H1 (cell line): ENCODE measurements at regions not wholly inside any gene's neighbourhood (a gene's known extent, or its start where the extent isn't known, plus 50 kb on each side); places are given as distances from the start of the nearest gene placed in this dataset.

Experiments
- CTCF ChIA-PET: fragments of 300-600 bp; sonication (Branson Sonifier 250); formaldehyde crosslinking; loops from one replicate; lab custom pipeline; 2021; ENCODE audit not compliant: partially characterized antibody; lab: Charles Lee
- POLR2A ChIA-PET: fragments of 300-600 bp; sonication (Branson Sonifier 250); formaldehyde crosslinking; loops from one replicate; lab custom pipeline; 2021; ENCODE audit warnings: inconsistent platforms; ENCODE audit not compliant: partially characterized antibody; lab: Charles Lee
- DNase-seq, 2 experiments: peaks; one replicate each; pipeline versions ENCODE4 v3.0.0 to v3.0.0-alpha.2; 2010 to 2022; ENCODE audit warnings: low spot score in 2 of 2, low read depth in 1 of 2, mixed read lengths in 1 of 2
- FAIRE-seq: peaks from 2 replicates; lab custom pipeline; 2011; peaks lifted over from hg19 to GRCh38; lab: Jason Lieb, UNC
- H2AFZ ChIP-seq: 2 replicates; pipeline ENCODE4 v1.8.1; 2012; ENCODE audit warnings: low read length, inconsistent platforms
- H2AK5ac ChIP-seq: 2 replicates; pipeline ENCODE4 v1.6.1; 2013; ENCODE audit warnings: low read depth, low read length
- H2BK120ac ChIP-seq: replicated peaks from 2 replicates; pipeline ENCODE3; 2013; ENCODE audit warnings: low read depth, low read length, inconsistent platforms
- H2BK12ac ChIP-seq: 2 replicates; pipeline ENCODE4 v1.6.1; 2013; ENCODE audit warnings: low read depth, low read length
- H2BK15ac ChIP-seq: 2 replicates; pipeline ENCODE4 v1.6.1; 2013; ENCODE audit warnings: low read length
- H2BK20ac ChIP-seq: 2 replicates; pipeline ENCODE4 v1.6.1; 2013; ENCODE audit warnings: low read length
- H2BK5ac ChIP-seq: 2 replicates; pipeline ENCODE4 v1.6.1; 2013; ENCODE audit warnings: low read depth, low read length
- H3K14ac ChIP-seq: 2 replicates; pipeline ENCODE4 v1.6.1; 2013; ENCODE audit warnings: inconsistent platforms; ENCODE audit not compliant: insufficient read length
- H3K18ac ChIP-seq: 2 replicates; pipeline ENCODE4 v1.6.1; 2013; ENCODE audit warnings: low read length; ENCODE audit errors: extremely low read depth
- H3K23ac ChIP-seq: 2 replicates; pipeline ENCODE4 v1.6.1; 2013; ENCODE audit warnings: inconsistent platforms; ENCODE audit not compliant: insufficient read length
- H3K23me2 ChIP-seq: 2 replicates; pipeline ENCODE4 v1.6.1; 2013; ENCODE audit warnings: low read depth, low read length
- H3K27ac ChIP-seq: 2 replicates; pipeline ENCODE4 v1.6.1; 2011; ENCODE audit warnings: low read depth, low read length, inconsistent platforms
- H3K27me3 ChIP-seq, 4 experiments: replicated peaks in 1 of 4; 1 replicate in 1 of 4; 2 replicates in 3 of 4; pipeline versions ENCODE4 v1.6.1 to v1.8.1; 2011 to 2013; ENCODE audit warnings: low read length in 3 of 4, mild to moderate bottlenecking in 3 of 4, inconsistent platforms in 2 of 4, mixed read lengths in 2 of 4, moderate library complexity in 1 of 4; ENCODE audit not compliant: control insufficient read depth in 3 of 4, insufficient read depth in 3 of 4; ENCODE audit errors: extremely low read depth in 1 of 4
- H3K36me3 ChIP-seq, 4 experiments: 2 replicates each; pipeline versions ENCODE4 v1.6.1 to v1.8.1; 2011 to 2013; ENCODE audit warnings: mild to moderate bottlenecking in 4 of 4, low read length in 3 of 4, moderate library complexity in 2 of 4, control low read depth in 1 of 4, inconsistent platforms in 1 of 4; ENCODE audit not compliant: insufficient read depth in 4 of 4, control insufficient read depth in 2 of 4
- H3K4ac ChIP-seq: replicated peaks from 2 replicates; pipeline ENCODE3; 2013; ENCODE audit warnings: low read length, low read depth, mixed read lengths, inconsistent platforms; ENCODE audit not compliant: insufficient read length
- H3K4me1 ChIP-seq, 4 experiments: replicated peaks in 1 of 4; 1 replicate in 1 of 4; 2 replicates in 3 of 4; pipeline versions ENCODE4 v1.6.1 to v1.8.1; 2011 to 2013; ENCODE audit warnings: low read length in 3 of 4, inconsistent platforms in 2 of 4, mixed read lengths in 1 of 4; ENCODE audit not compliant: insufficient read depth in 4 of 4, control insufficient read depth in 3 of 4
- H3K4me2 ChIP-seq, 2 experiments: 2 replicates each; pipeline versions ENCODE4 v1.6.1 to v1.8.1; 2011 to 2013; ENCODE audit warnings: low read depth in 2 of 2, low read length in 2 of 2, control low read depth in 1 of 2, inconsistent platforms in 1 of 2, mild to moderate bottlenecking in 1 of 2; ENCODE audit not compliant: insufficient read depth in 1 of 2
- H3K4me3 ChIP-seq, 4 experiments: fragments of 200-600, 300-600 bp in 1 of 4; sonication (generic), shearing (Covaris generic), sonication (Bioruptor Twin) in 1 of 4; 2 replicates each; pipeline versions ENCODE4 v1.5.1 to v1.8.1; 2011 to 2016; ENCODE audit warnings: low read length in 4 of 4, low read depth in 3 of 4, control low read depth in 2 of 4, inconsistent platforms in 2 of 4, mild to moderate bottlenecking in 2 of 4, mixed read lengths in 1 of 4, moderate library complexity in 1 of 4; ENCODE audit not compliant: insufficient read depth in 2 of 4; ENCODE audit errors: extremely low read depth in 1 of 4
- H3K56ac ChIP-seq: replicated peaks from 2 replicates; pipeline ENCODE3; 2013; ENCODE audit warnings: low read depth, mild to moderate bottlenecking, mixed read lengths, low read length, inconsistent platforms; ENCODE audit not compliant: insufficient read length
- H3K79me1 ChIP-seq: 2 replicates; pipeline ENCODE4 v1.6.1; 2013; ENCODE audit warnings: low read depth, low read length, control low read depth
- H3K79me2 ChIP-seq, 2 experiments: 2 replicates each; pipeline versions ENCODE4 v1.6.1 to v1.8.1; 2012 to 2013; ENCODE audit warnings: low read length in 2 of 2, mild to moderate bottlenecking in 2 of 2, inconsistent platforms in 1 of 2; ENCODE audit not compliant: insufficient read depth in 2 of 2, control insufficient read depth in 1 of 2
- H3K9ac ChIP-seq, 4 experiments: replicated peaks in 1 of 4; 1 replicate in 1 of 4; 2 replicates in 3 of 4; pipeline versions ENCODE4 v1.6.1 to v1.8.1; 2011 to 2013; ENCODE audit warnings: low read depth in 3 of 4, low read length in 3 of 4, control low read depth in 2 of 4, mild to moderate bottlenecking in 2 of 4, moderate library complexity in 2 of 4, inconsistent platforms in 1 of 4; ENCODE audit errors: extremely low read depth in 1 of 4
- H3K9me3 ChIP-seq, 2 experiments: 2 replicates each; pipeline versions ENCODE4 v1.6.1 to v1.8.1; 2012 to 2013; ENCODE audit warnings: mild to moderate bottlenecking in 2 of 2, moderate library complexity in 2 of 2, control low read depth in 1 of 2, inconsistent platforms in 1 of 2, low read depth in 1 of 2, low read length in 1 of 2, mixed read lengths in 1 of 2; ENCODE audit not compliant: insufficient read depth in 2 of 2
- H4K20me1 ChIP-seq, 2 experiments: replicated peaks in 1 of 2; 2 replicates each; pipeline versions ENCODE3 to v1.8.1; 2011 to 2013; ENCODE audit warnings: inconsistent platforms in 2 of 2, low read length in 2 of 2, mild to moderate bottlenecking in 1 of 2; ENCODE audit not compliant: insufficient read depth in 2 of 2, control insufficient read depth in 1 of 2
- H4K5ac ChIP-seq: 2 replicates; pipeline ENCODE4 v1.6.1; 2013; ENCODE audit warnings: low read length, low read depth, mixed read lengths, inconsistent platforms; ENCODE audit not compliant: insufficient read length
- H4K8ac ChIP-seq: 2 replicates; pipeline ENCODE4 v1.8.0; 2013; ENCODE audit warnings: mild to moderate bottlenecking, moderate library complexity, low read length, inconsistent platforms; ENCODE audit not compliant: insufficient read depth; ENCODE audit errors: extremely low read depth
- H4K91ac ChIP-seq: replicated peaks from 2 replicates; pipeline ENCODE3; 2013; ENCODE audit warnings: low read length, mixed read lengths, inconsistent platforms; ENCODE audit not compliant: insufficient read length
- ATF3 ChIP-seq: IDR thresholded peaks from 2 replicates; pipeline ENCODE4 v1.6.1; 2011; ENCODE audit warnings: low read depth, mild to moderate bottlenecking, low read length; ENCODE audit not compliant: insufficient read depth
- CBX5 ChIP-seq: fragments of 300-800, 300-1000 bp; sonication (generic); IDR thresholded peaks from 2 replicates; pipeline ENCODE4 v1.7.1; 2016; ENCODE audit warnings: antibody characterized with exemption, low read length, low read depth
- EP300 ChIP-seq, 2 experiments: IDR thresholded peaks; 1 replicate in 1 of 2; 2 replicates in 1 of 2; pipeline ENCODE4 v1.6.1; 2011 to 2012; ENCODE audit warnings: low read depth in 2 of 2, low read length in 2 of 2, mild to moderate bottlenecking in 2 of 2, borderline replicate concordance in 1 of 2, inconsistent platforms in 1 of 2, moderate library complexity in 1 of 2
- EZH2 ChIP-seq: fragments of 200-600 bp; sonication (generic); IDR thresholded peaks from 2 replicates; pipeline ENCODE4 v1.7.1; 2012; ENCODE audit warnings: low read depth, mild to moderate bottlenecking, moderate library complexity, low read length, inconsistent platforms; ENCODE audit not compliant: severe bottlenecking
- GTF2F1 ChIP-seq: IDR thresholded peaks from 2 replicates; pipeline ENCODE4 v1.6.1; 2012; ENCODE audit warnings: low read depth, low read length, improper control_type of control experiment, borderline replicate concordance
- KDM1A ChIP-seq: fragments of 200-600, 300-600 bp; sonication (generic); IDR thresholded peaks from 2 replicates; pipeline ENCODE4 v1.7.1; 2016; ENCODE audit warnings: mild to moderate bottlenecking, low read length, borderline replicate concordance
- KDM4A ChIP-seq: IDR thresholded peaks from one replicate; pipeline ENCODE4 v1.7.1; 2012; ENCODE audit warnings: low read depth, mild to moderate bottlenecking, moderate library complexity, low read length, inconsistent platforms; ENCODE audit not compliant: severe bottlenecking
- MAX ChIP-seq: IDR thresholded peaks from 2 replicates; pipeline ENCODE4 v1.6.1; 2012; ENCODE audit warnings: inconsistent platforms
- NANOG ChIP-seq: IDR thresholded peaks from 2 replicates; pipeline ENCODE4 v1.6.1; 2011; ENCODE audit warnings: low read length, low read depth, mild to moderate bottlenecking, inconsistent platforms; ENCODE audit not compliant: insufficient read depth, poor library complexity, severe bottlenecking
- POLR2AphosphoS5 ChIP-seq: IDR thresholded peaks from 2 replicates; pipeline ENCODE4 v1.6.1; 2011; ENCODE audit warnings: low read depth, low read length
- SUZ12 ChIP-seq: fragments of 200-600 bp; sonication (generic); IDR thresholded peaks from 2 replicates; pipeline ENCODE4 v1.6.1; 2012; ENCODE audit warnings: mild to moderate bottlenecking, inconsistent platforms, low read length, moderate library complexity, mixed read lengths
- YY1 ChIP-seq: IDR thresholded peaks from 2 replicates; pipeline ENCODE4 v1.6.1; 2011; ENCODE audit warnings: low read depth, mild to moderate bottlenecking, low read length
- ZNF274 ChIP-seq: IDR thresholded peaks from 2 replicates; pipeline ENCODE4 v1.7.0; 2012; ENCODE audit warnings: low read length, borderline replicate concordance; ENCODE audit errors: extremely low read depth
- WGBS, 2 experiments: shearing (Covaris generic) in 1 of 2; methylation state at CpG; one replicate each; pipeline versions ENCODE4 v1.1.6 to v1.1.7; 2013 to 2015; ENCODE audit warnings: low lambda C conversion rate in 2 of 2, mixed read lengths in 2 of 2, inconsistent platforms in 1 of 2, low coverage in 1 of 2, missing lambda C conversion rate in 1 of 2; ENCODE audit not compliant: insufficient replicate concordance in 2 of 2, insufficient coverage in 1 of 2, insufficient read length in 1 of 2; ENCODE audit errors: extremely low coverage in 1 of 2, missing lambda C conversion rate in 1 of 2; 5-methylcytosine and 5-hydroxymethylcytosine counted together

- no peak overlapping the region for H4K8ac ChIP-seq
- H3K18ac ChIP-seq = no peak overlapping the region
- H2BK20ac ChIP-seq = no peak overlapping the region
- H3K4me2 ChIP-seq = no peak overlapping the region
- H3K4me1 ChIP-seq = no peaks in the 10 kb centered on the region
- no peaks in the 10 kb centered on the region for H3K23me2 ChIP-seq
- H2BK5ac ChIP-seq = no peak overlapping the region
- WGBS, 2 experiments = 88% methylated on average over 2 of the region's 2 CpGs; no CpG with 5 or more reads in 1 of the 2 experiments
- no peak overlapping the region for H4K91ac ChIP-seq
- H3K27ac ChIP-seq = no peak overlapping the region
- no peaks in the 10 kb centered on the region for H3K79me2 ChIP-seq
- no peak overlapping the region for H4K5ac ChIP-seq
- CTCF ChIA-PET = interaction anchor here (0.6 to 4.1 kb wide), 7 partner anchors 8 to 220 kb away, joined by 3 to 17 read pairs (median 3); no protein-coding TSS in a partner anchor
- no peak for FAIRE-seq
- no peak overlapping the region for H2AK5ac ChIP-seq
- no peak overlapping the region for H2BK120ac ChIP-seq
- no peak overlapping the region for H3K9ac ChIP-seq
- no peaks in the 10 kb centered on the region for H3K79me1 ChIP-seq
- H3K9me3 ChIP-seq = no peaks in the 10 kb centered on the region
- DNase-seq = no peak
- H3K4ac ChIP-seq = no peak overlapping the region
- H2BK12ac ChIP-seq = no peak overlapping the region
- no peak overlapping the region for H3K4me3 ChIP-seq
- H3K56ac ChIP-seq = no peak overlapping the region
- no peaks in the 10 kb centered on the region for H3K36me3 ChIP-seq
- no peak overlapping the region for H2BK15ac ChIP-seq
- no peaks in the 10 kb centered on the region for H4K20me1 ChIP-seq
- H3K23ac ChIP-seq = no peak overlapping the region
- no peak overlapping the region for H3K14ac ChIP-seq
- H2AFZ ChIP-seq = no peak overlapping the region
- no peaks in the 10 kb centered on the region for H3K27me3 ChIP-seq
- POLR2A ChIA-PET = no interaction called here
- TF ChIP-seq YY1 (no peak), ATF3 (no peak), EP300 (IDR thresholded peaks at IDR 0.05; ENCODE audit: borderline replicate concordance in 1 of 2, low read depth in 2 of 2, low read length in 2 of 2) (no peak), POLR2AphosphoS5 (no peak), KDM4A (no peak), KDM1A (no peak), EZH2 (no peak), ZNF274 (no peak), SUZ12 (no peak), GTF2F1 (no peak), MAX (no peak), CBX5 (no peak), NANOG (no peak)
Measured at GRCh38 chr16:49128740-49129139, 152.9 kb downstream of the CBLN1 start.
